NCI-H2196 treated with DMSO at 0.1 percent for 48 hours (cell line): ENCODE measurements at regions not wholly inside any gene's neighbourhood (a gene's known extent, or its start where the extent isn't known, plus 50 kb on each side); places are given as distances from the start of the nearest gene placed in this dataset.
"Not testable (repeated sequence)": the region's sequence is repeated elsewhere in the genome, so short reads cannot be mapped to it uniquely, and the experiment has no call there.

Experiments used
- DNase-seq: peaks from one replicate; lab custom pipeline; 2025; ENCODE audit not compliant: unreplicated experiment; lab: John Stamatoyannopoulos, UW

GRCh38 chr6:49118478-49118877, 344.6 kb downstream of the MMUT start:
- no peak for DNase-seq

GRCh38 chr6:49110916-49111315, 352.1 kb downstream of the MMUT start:
- DNase-seq: no peak

- not testable (repeated sequence) for DNase-seq
These were observed 365.4 kb downstream of the MMUT start for GRCh38 chr6:49097664-49098063.

GRCh38 chr6:49097116-49097515, 365.9 kb downstream of the MMUT start:
- DNase-seq: no peak

DNA sequence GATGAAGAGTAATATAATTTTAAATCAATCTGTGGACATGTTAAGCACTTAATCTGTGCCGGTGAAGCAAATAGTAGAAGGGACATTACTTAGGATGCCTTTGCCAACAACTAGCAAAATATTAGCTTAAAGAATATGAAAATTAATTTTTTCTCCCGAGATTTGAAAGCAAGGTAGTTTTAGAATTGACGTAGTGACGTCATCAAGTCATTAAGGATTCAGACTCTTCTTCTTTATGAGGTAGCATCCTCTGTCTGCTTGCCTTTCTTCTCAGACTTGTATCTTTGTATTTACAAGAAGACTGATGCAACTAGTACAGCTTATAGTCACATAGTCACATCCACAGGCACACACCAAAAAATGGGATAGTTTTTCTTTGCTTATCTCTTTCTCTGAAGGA, 374.4 kb downstream of the MMUT start:
- DNase-seq: no peak

- no peak for DNase-seq
These were observed 375.7 kb downstream of the MMUT start for GRCh38 chr6:49087369-49087768.

DNA sequence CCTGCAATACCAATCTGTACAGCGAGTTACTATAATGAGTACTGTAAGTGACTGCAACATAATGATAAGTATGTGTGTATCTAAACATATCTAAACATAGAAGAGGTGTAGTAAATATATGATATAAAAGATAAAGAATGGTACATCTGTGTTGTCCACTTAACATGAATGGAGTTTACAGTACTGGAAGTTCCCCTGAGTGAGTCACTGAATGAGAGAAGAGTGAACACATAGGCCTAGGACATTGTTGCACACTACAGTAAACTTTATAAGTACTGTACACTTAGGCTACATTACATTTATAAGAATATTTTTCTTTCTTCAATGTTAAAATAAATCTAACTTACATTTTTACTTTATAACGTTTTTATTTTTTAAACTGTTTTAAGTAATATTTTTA, 380.4 kb downstream of the MMUT start:
- DNase-seq: no peak

- DNase-seq: no peak
These were observed 390.0 kb downstream of the MMUT start for GRCh38 chr6:49072885-49073620.

DNA sequence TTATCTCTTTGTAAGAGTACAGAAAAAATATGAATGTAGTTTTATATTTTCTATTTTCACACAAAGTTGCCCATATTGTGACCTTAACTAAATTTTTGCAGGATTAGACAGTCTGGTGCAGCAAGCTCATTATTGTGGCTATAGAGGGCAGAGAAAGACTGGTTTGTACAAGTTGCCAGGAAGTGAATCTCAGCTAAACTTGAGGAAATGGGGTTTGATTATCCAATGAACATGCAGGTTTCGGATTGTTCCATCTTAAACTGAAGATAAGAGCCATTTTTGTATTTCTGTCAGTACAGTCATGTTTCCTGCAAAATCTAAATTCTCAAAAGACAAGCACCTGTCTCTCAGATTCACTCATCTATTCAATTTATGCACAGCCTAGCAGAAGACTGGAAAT, 390.9 kb downstream of the MMUT start:
- no peak for DNase-seq

DNA sequence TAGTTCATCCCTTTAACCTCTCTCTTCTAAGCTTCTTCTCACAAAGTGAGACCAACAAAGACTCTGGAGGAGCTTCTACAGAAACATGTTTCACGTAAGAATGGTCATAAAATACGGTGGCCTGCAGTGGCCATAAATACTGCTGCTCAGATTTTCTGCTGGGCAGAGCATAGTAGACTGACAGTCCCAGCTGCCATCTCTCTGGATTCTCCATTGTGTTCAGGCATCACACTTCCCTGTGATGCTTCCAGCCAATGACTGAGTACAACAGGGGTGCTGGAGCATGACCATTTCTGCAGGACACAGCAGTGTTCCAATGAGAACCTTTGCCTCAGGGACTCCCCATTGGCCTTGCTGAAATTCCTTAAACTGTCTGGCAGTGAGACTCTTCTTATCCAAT, 392.6 kb downstream of the MMUT start:
- no peak for DNase-seq

DNA sequence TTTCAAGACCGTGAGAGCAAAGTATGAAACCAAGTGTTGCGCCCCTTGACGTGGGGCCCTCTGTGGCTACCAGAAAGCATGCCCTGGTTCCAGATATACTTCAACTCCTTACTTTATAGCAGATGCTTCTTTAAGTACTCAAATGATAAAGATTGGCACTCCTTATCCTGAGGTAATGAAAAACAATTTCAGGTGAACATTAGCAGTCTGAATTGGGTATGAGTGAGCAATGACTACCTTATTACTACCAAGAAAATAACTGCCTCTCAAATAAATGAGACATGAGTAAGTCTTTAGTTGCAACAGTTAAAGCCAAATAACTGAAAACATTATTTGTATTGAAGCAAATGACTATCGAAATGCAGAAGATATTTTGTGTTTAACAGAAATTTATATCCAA, 408.7 kb downstream of the MMUT start:
- DNase-seq: no peak

DNA sequence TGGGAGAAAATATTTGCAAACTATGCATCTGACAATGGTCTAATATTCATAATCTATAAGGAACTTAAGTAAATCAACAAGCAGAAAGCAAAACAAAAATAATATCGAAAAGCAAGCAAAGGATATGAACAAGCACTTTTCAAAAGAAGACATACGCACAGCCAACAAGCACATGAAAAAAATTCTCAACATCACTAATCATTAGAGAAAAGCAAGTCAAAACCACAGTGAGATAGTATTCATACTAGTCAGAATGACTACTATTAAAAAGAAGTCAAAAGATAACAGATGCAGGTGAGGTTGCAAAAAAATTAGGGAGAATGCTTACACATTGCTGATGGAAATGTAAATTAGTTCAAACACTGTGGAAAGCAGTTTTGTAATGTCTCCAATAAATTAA, 410.2 kb downstream of the MMUT start:
- DNase-seq: no peak

- no peak for DNase-seq
These were observed 411.8 kb downstream of the MMUT start for GRCh38 chr6:49051281-49051680.

- no peak for DNase-seq
These were observed 412.5 kb downstream of the MMUT start for GRCh38 chr6:49050584-49050983.

DNA sequence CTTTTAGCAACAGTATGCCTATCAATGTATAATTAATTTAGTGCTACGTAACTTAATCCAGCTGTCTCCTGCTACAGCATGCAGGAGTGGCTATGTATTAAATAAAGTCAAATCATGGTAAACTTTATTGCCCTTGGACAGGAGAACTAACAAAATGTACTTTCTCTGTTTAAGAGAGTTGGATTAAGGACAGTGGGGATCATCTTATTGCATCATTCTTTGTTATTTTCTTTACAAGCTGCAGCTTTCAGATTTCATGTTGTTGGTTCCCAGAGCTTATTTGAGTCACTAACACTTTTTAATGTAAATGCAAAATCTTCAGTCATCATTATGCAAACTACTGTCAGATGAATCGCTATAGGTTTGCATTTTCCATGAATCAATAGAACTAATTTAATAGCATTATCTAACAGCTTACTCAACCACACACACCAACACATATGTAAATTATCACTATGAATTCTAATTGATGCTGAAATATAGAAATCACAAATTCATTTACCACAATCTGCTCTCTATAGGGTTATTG, 424.7 kb downstream of the MMUT start:
- no peak for DNase-seq

DNA sequence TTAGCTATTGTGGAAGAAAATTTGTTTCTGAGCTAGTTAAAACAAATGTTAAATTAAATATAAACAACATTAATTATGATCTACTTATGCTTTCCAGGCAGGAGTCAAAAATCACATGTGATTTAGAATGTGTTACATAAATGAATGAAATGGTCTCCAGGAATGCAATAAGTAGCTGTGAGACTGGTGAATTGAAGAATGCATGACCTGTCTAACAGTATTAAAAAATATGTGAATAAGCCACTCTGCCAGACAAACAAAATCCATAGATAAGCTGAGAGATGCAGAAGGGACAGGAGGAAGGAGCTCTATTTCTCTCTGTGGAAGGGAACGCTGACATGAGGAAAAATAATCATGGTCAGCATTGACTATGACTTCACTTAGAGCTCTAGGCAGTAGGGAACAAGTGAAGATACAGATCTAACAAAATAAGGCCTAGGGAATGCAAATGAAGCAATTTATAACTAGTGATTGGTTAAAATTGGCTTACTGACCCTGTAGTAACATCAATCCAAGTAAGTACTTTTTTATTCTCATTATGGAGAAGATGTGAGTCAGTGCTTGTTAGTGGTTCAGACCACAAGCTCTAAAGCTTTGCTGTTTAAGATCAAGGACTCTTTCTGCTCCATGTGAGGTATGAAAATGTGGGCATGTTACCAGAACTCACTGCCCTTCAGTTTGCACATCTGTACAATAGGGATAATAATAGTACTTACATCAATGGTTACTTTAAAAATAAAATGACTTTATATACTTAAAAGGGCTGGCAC, 432.6 kb downstream of the MMUT start:
- DNase-seq: no peak

GRCh38 chr6:49027644-49028043, 435.4 kb downstream of the MMUT start:
- no peak for DNase-seq

DNA sequence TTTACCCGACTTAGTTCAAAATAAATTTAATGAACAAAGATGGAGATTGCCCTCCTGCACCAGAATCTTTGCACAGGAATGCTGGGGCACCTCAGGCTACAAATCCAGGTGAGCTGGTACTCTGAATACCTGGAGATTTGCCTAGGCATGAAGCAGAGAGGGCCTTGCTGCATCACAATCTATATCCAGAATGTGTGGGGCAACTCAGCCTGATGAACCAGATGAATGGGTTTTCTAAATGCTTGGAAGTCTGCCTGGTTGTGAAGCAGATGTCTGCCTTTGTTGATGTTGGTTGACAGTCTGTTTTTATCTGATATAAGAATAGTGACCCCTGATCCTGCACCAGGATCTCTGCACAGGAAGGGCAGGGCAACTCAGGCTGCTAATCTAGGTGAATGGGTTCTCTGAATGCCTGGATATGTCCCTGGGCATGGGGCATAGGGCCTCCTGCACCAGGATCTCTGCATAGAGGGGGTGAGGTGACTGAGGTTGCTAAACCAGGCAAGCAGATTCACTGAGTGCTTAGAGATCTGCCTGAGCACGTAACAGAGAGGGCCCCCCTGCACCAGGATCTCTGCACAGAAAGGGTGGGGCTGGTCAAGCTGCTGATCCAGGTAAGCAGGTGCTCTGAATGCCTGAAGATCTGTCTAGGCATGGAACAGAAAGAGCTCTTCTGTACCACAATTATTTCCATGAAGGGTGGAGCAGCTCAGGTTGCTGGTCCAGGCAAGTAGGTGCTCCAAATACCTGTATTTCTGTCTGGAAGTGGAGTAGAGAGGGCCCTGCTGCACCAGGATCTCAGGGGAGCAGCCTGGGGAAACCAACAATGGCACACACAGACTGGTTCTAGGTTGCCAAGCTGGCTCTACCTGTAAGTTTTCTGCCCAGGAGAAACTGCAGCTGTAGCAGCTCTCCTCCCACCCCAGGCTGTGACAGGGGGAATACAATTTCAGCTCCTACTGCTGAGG, 437.5 kb downstream of the MMUT start:
- DNase-seq: no peak

DNA sequence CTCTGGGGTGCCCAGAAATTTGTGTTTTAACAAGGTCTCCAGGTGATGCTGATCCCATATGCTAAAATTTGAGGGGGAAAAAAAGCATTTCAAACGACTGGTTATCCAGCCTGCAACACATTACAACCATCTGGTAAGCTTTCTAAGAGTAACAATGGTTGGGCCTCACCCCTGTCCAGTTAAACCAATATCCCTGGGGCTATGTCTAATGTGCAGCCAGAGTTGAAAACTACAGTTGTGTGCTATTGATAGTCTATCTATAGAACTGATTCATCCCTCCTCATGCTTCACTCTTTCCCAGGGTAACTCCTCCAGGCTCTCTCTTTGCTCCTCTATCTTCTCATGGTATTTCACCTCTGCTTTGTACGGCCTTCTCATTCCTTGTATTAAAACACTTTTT, 458.3 kb downstream of the MMUT start:
- DNase-seq: no peak

GRCh38 chr6:49003348-49003747, 459.7 kb downstream of the MMUT start:
- no peak for DNase-seq

GRCh38 chr6:49001856-49002541, 461.1 kb downstream of the MMUT start:
- DNase-seq: no peak
